K562 (cell line): ENCODE measurements at regions not wholly inside any gene's neighbourhood (a gene's known extent, or its start where the extent isn't known, plus 50 kb on each side); places are given as distances from the start of the nearest gene placed in this dataset.

Experiments used
- DPF2 ChIP-seq: fragments of 450-650 bp; IDR thresholded peaks from 2 replicates; pipeline ENCODE4 v1.6.1; 2016
- HDAC8 ChIP-seq: fragments of 450-650 bp; IDR thresholded peaks from 2 replicates; pipeline ENCODE4 v1.6.1; 2016; ENCODE audit warnings: mild to moderate bottlenecking, missing genetic modification characterization, moderate library complexity, missing compliant biosample characterization
- MYBL2 ChIP-seq, 2 experiments: fragments of 450-650 bp in 1 of 2; sonication (generic) in 1 of 2; formaldehyde crosslinking in 1 of 2; IDR thresholded peaks; 2 replicates each; pipeline versions ENCODE4 v1.6.1 to v1.8.1; 2017 to 2022; ENCODE audit warnings: borderline replicate concordance in 1 of 2, inconsistent platforms in 1 of 2, low read depth in 1 of 2, mild to moderate bottlenecking in 1 of 2, missing genetic modification reagents in 1 of 2, moderate library complexity in 1 of 2
- NR3C1 ChIP-seq: sonication (generic); formaldehyde crosslinking; IDR thresholded peaks from 2 replicates; pipeline ENCODE4 v1.8.1; 2022; ENCODE audit warnings: missing genetic modification reagents
- TEAD2 ChIP-seq: fragments of 450-650 bp; IDR thresholded peaks from 2 replicates; pipeline ENCODE4 v1.6.1; 2016; ENCODE audit warnings: missing genetic modification characterization, control low read depth, missing compliant biosample characterization
- THRAP3 ChIP-seq: fragments of 450-650 bp; IDR thresholded peaks from 2 replicates; pipeline ENCODE4 v1.6.1; 2016; ENCODE audit warnings: mild to moderate bottlenecking, inconsistent platforms, borderline replicate concordance
- ZNF311 ChIP-seq: fragments of 250-450 bp; sonication (Bioruptor Pico); IDR thresholded peaks from 2 replicates; pipeline ENCODE4 v1.4.0; 2020; ENCODE audit warnings: mild to moderate bottlenecking, moderate library complexity
- TF ChIP-seq, protein P1 (sequence below): fragments of 450-650 bp; formaldehyde crosslinking; IDR thresholded peaks from 2 replicates; pipeline ENCODE4 v1.4.0; 2020; ENCODE audit warnings: mild to moderate bottlenecking, moderate library complexity
- TF ChIP-seq, protein P2 (sequence below), 2 experiments: fragments of 450-650 bp; formaldehyde crosslinking in 1 of 2; IDR thresholded peaks; 2 replicates each; pipeline versions ENCODE4 v1.4.0 to v1.6.1; 2014 to 2020; ENCODE audit warnings: mild to moderate bottlenecking in 2 of 2, borderline replicate concordance in 1 of 2, low read depth in 1 of 2

DNA sequence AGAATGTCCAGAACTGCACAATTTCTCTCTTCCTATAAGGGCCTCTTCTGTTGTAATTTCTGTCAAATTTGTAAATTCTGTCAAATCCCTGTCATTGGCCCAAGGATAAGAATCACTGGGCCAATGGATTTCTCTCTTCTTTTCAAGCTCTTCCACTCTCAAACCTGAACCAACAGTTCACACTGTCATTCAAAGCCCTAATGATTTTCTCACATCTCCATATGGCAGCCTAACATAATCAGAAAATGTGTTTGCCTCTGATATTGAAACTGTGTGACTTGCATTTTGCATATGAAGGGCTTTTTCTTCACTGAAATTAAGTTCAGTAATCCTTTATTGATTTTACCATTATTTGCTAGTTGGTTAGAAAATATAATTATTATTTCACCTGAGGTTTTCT lies 1349.1 kb downstream of the FSTL5 start (continued):
- TF ChIP-seq DPF2 (no peak), MYBL2 (IDR thresholded peaks at IDR 0.05; ENCODE audit: low read depth) (no peak), MYBL2 (CRISPR knock-in tag; IDR thresholded peaks at IDR 0.05; ENCODE audit: borderline replicate concordance) (no peak), THRAP3 (no peak), NR3C1 (no peak), HDAC8 (tag) (no peak), TEAD2 (no peak), ZNF311 (no peak)
- TF ChIP-seq, protein P1, sequence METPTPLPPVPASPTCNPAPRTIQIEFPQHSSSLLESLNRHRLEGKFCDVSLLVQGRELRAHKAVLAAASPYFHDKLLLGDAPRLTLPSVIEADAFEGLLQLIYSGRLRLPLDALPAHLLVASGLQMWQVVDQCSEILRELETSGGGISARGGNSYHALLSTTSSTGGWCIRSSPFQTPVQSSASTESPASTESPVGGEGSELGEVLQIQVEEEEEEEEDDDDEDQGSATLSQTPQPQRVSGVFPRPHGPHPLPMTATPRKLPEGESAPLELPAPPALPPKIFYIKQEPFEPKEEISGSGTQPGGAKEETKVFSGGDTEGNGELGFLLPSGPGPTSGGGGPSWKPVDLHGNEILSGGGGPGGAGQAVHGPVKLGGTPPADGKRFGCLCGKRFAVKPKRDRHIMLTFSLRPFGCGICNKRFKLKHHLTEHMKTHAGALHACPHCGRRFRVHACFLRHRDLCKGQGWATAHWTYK (CRISPR knock-in tag) = no peak
- TF ChIP-seq, protein P2, sequence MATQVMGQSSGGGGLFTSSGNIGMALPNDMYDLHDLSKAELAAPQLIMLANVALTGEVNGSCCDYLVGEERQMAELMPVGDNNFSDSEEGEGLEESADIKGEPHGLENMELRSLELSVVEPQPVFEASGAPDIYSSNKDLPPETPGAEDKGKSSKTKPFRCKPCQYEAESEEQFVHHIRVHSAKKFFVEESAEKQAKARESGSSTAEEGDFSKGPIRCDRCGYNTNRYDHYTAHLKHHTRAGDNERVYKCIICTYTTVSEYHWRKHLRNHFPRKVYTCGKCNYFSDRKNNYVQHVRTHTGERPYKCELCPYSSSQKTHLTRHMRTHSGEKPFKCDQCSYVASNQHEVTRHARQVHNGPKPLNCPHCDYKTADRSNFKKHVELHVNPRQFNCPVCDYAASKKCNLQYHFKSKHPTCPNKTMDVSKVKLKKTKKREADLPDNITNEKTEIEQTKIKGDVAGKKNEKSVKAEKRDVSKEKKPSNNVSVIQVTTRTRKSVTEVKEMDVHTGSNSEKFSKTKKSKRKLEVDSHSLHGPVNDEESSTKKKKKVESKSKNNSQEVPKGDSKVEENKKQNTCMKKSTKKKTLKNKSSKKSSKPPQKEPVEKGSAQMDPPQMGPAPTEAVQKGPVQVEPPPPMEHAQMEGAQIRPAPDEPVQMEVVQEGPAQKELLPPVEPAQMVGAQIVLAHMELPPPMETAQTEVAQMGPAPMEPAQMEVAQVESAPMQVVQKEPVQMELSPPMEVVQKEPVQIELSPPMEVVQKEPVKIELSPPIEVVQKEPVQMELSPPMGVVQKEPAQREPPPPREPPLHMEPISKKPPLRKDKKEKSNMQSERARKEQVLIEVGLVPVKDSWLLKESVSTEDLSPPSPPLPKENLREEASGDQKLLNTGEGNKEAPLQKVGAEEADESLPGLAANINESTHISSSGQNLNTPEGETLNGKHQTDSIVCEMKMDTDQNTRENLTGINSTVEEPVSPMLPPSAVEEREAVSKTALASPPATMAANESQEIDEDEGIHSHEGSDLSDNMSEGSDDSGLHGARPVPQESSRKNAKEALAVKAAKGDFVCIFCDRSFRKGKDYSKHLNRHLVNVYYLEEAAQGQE (IDR thresholded peaks at IDR 0.05; ENCODE audit: borderline replicate concordance) = no peak
- TF ChIP-seq, protein P2 (CRISPR knock-in tag; IDR thresholded peaks at IDR 0.05; ENCODE audit: low read depth) = no peak
